ENCODE measurements at regions not wholly inside any gene's neighbourhood (a gene's known extent, or its start where the extent isn't known, plus 50 kb on each side); places are given as distances from the start of the nearest gene placed in this dataset.

DNA sequence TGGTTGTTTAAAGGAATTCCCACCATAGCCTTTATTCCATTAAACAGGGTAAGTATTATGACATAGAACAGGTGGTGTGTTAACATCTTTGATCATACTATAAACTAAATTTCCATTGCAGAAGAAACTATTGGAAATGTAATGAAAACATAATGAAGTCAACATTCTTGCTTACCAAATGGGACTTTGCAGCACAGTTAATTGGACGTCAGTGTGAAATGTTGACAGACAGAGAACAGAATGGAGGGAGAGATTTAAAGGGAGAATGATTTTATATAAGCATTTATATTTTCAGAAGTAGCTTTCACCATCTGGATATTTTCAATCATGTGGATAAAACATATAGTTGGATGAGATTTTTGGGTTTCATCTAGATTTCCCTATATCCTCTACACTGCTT is 311.3 kb downstream of the TUSC1 start:
- no peaks in the 10 kb centered on the region for H3K4me1 ChIP-seq
- no peaks in the 10 kb centered on the region for H3K27me3 ChIP-seq
- H3K36me3 ChIP-seq: no peaks in the 10 kb centered on the region
- ATAC-seq: no peak
- WGBS, 2 donors: 54 to 65% methylated on average over 1 of the region's 1 CpG
- H3K9me3 ChIP-seq: peaks cover 0 to 8% (median 0%) of the 10 kb centered on the region in 11 donors
- no peak for DNase-seq
- intact Hi-C loops (cut with DNase I): no loop called here
- no peak overlapping the region for H3K27ac ChIP-seq
- TF ChIP-seq, protein P1, sequence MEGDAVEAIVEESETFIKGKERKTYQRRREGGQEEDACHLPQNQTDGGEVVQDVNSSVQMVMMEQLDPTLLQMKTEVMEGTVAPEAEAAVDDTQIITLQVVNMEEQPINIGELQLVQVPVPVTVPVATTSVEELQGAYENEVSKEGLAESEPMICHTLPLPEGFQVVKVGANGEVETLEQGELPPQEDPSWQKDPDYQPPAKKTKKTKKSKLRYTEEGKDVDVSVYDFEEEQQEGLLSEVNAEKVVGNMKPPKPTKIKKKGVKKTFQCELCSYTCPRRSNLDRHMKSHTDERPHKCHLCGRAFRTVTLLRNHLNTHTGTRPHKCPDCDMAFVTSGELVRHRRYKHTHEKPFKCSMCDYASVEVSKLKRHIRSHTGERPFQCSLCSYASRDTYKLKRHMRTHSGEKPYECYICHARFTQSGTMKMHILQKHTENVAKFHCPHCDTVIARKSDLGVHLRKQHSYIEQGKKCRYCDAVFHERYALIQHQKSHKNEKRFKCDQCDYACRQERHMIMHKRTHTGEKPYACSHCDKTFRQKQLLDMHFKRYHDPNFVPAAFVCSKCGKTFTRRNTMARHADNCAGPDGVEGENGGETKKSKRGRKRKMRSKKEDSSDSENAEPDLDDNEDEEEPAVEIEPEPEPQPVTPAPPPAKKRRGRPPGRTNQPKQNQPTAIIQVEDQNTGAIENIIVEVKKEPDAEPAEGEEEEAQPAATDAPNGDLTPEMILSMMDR (IDR thresholded peaks at IDR 0.05): no peak
- no peak overlapping the region for H3K4me3 ChIP-seq

DNA sequence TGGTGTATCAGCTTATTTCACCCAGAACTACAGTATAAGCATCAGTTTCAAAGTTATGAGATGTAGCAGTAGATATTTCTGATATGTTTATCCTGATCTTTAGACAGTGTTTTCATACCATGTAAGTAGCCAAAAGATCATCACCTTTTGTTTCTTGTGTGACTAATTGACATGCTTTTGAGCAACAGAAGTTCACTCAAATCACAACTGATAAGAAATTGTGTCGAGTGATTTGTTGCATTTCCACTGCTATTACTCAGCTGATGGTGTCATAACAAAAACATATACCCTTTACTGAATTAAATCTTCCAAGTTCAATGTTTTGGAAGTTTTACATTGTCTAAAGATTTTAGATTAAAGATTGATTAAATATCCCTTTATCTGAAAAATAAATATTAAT is 324.5 kb downstream of the TUSC1 start:
- Histone ChIP-seq H3K4me3 (no peak overlapping the region), H3K36me3 (no peaks in the 10 kb centered on the region), H3K27me3 (no peaks in the 10 kb centered on the region), H3K27ac (no peak overlapping the region), H3K9me3 (peaks cover 0 to 20% (median 2%) of the 10 kb centered on the region in 11 donors), H3K4me1 (no peaks in the 10 kb centered on the region)
- intact Hi-C loops (cut with DNase I): no loop called here
- ATAC-seq (no peak), DNase-seq (no peak)
- TF ChIP-seq, protein P1 (IDR thresholded peaks at IDR 0.05): no peak
- 30 to 36% methylated on average over 1 of the region's 1 CpG for WGBS, 2 donors

DNA sequence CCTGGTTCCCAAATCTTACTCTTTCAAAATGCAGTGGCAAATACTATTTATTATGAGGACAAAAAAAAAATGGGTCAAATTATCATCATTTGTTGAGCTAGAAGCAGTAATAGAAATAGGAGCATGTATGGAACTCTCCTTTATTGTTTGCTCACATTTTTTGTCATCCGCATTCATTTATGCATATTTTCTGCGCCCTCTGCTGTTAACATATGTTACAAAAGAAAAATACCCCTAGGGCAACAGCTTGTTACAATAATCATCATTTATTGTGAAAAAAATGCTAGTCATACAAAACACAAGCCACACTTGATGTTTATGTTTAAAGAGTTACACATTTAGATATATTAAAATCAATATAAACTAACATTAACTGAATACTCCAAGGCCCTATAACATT is 328.2 kb downstream of the TUSC1 start:
- Histone ChIP-seq H3K4me1 (no peaks in the 10 kb centered on the region), H3K4me3 (no peak overlapping the region), H3K36me3 (no peaks in the 10 kb centered on the region), H3K27ac (no peak overlapping the region), H3K9me3 (peaks cover 0 to 6% (median 0%) of the 10 kb centered on the region in 11 donors), H3K27me3 (no peaks in the 10 kb centered on the region)
- no peak for ATAC-seq
- WGBS, 2 donors: 84 to 86% methylated on average over 2 of the region's 2 CpGs
- TF ChIP-seq, protein P1 (IDR thresholded peaks at IDR 0.05): no peak
- intact Hi-C loops (cut with DNase I): no loop called here
- DNase-seq: no peak

DNA sequence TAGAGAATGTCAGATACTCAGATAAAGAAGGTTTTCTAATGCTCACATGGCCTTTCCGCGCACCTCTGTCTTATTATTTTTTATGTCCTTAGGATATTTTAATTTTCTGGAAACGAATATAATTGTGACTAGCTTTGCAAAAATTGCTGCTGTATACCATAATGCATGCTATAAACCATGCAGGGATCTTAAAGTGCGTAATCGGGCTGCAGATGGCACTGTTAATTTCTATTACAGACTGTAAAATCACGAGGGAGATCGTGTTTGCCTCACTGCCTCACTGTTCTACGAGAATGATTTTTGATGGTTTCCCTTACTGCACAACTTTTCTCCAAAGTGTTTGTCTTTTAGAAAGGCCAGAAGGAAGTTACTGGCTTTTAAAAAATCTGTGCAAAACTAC is 356.1 kb downstream of the TUSC1 start:
- no peak overlapping the region for H3K4me3 ChIP-seq
- intact Hi-C loops (cut with DNase I): loop anchor here in 1 of 10 donors (10.0 kb wide), 1 partner anchor 297 kb away; no protein-coding TSS in a partner anchor
- DNase-seq (no peak), ATAC-seq (no peak)
- H3K9me3 ChIP-seq: peaks cover 0 to 5% (median 0%) of the 10 kb centered on the region in 11 donors
- 77 to 83% methylated on average over 8 of the region's 8 CpGs for WGBS, 2 donors
- no peaks in the 10 kb centered on the region for H3K27me3 ChIP-seq
- H3K4me1 ChIP-seq: no peaks in the 10 kb centered on the region
- TF ChIP-seq, protein P1 (IDR thresholded peaks at IDR 0.05): no peak
- no peak overlapping the region for H3K27ac ChIP-seq
- no peaks in the 10 kb centered on the region for H3K36me3 ChIP-seq

Measured in heart right ventricle (tissue), 16 donors.